K562 (cell line): ENCODE measurements at regions not wholly inside any gene's neighbourhood (a gene's known extent, or its start where the extent isn't known, plus 50 kb on each side); places are given as distances from the start of the nearest gene placed in this dataset.

Experiments
- ATAC-seq: fragments of 200-7000 bp; cut with Tn5 transposase; 3 replicates; pipeline ENCODE4 v1.9.1; 2020; ENCODE audit warnings: moderate library complexity
- BruUV-seq: library from RNA; stranded (reverse); fragments of 400-500 nt; replicated peaks from 2 replicates; lab custom pipeline; 2021; lab: Mats Ljungman, UMichigan
- CTCF ChIA-PET: fragments of 300-600 bp; formaldehyde crosslinking; extraction: SDS; loops from one replicate; lab custom pipeline; 2021; ENCODE audit warnings: low intra/inter-chr PET ratio; lab: Yijun Ruan, JAX
- POLR2A ChIA-PET: fragments of 300-600, 350-650 bp; sonication (Branson Sonifier 250); formaldehyde crosslinking; extraction: SDS; loops from one replicate; lab custom pipeline; 2021; ENCODE audit warnings: antibody characterized with exemption, inconsistent platforms; lab: Yijun Ruan, JAX
- DNase-seq, 4 experiments: peaks; one replicate each; pipeline versions ENCODE4 v3.0.0 to v3.0.0-alpha.2; 2011 to 2018; ENCODE audit warnings: low spot score in 3 of 4, mixed read lengths in 3 of 4; ENCODE audit errors: extremely low read depth in 1 of 4
- FAIRE-seq: peaks from 2 replicates; lab custom pipeline; 2011; peaks lifted over from hg19 to GRCh38; lab: Jason Lieb, UNC
- H2AFZ ChIP-seq: 2 replicates; pipeline ENCODE4 v1.6.0; 2011; ENCODE audit warnings: low read depth, low read length, control low read depth, inconsistent platforms
- H3K27ac ChIP-seq: fragments of 200-600 bp; 3 replicates; pipeline ENCODE4 v1.8.0; 2011; ENCODE audit warnings: low read depth, mild to moderate bottlenecking, control low read depth, inconsistent platforms, low read length, moderate library complexity, mixed read lengths; ENCODE audit errors: extremely low read depth
- H3K27me3 ChIP-seq, 2 experiments: fragments of 300-600 bp in 1 of 2; 2 replicates in 1 of 2; 3 replicates in 1 of 2; pipeline versions ENCODE4 v1.6.0 to v1.8.0; 2011; ENCODE audit warnings: inconsistent platforms in 2 of 2, low read length in 2 of 2, mild to moderate bottlenecking in 1 of 2, mixed read lengths in 1 of 2, moderate library complexity in 1 of 2; ENCODE audit not compliant: control insufficient read depth in 2 of 2, insufficient read depth in 2 of 2
- H3K36me3 ChIP-seq: fragments of 300-600 bp; 3 replicates; pipeline ENCODE4 v1.8.0; 2011; ENCODE audit warnings: mild to moderate bottlenecking, low read length, inconsistent platforms; ENCODE audit not compliant: control insufficient read depth, insufficient read depth
- H3K4me1 ChIP-seq, 2 experiments: fragments of 200-600 bp in 1 of 2; replicated peaks in 1 of 2; 2 replicates in 1 of 2; 3 replicates in 1 of 2; pipeline versions ENCODE4 v1.5.1 to v1.8.0; 2011; ENCODE audit warnings: inconsistent platforms in 2 of 2, low read length in 2 of 2, mild to moderate bottlenecking in 1 of 2, mixed read lengths in 1 of 2, moderate library complexity in 1 of 2; ENCODE audit not compliant: control insufficient read depth in 2 of 2, insufficient read depth in 2 of 2
- H3K4me2 ChIP-seq: 2 replicates; pipeline ENCODE4 v1.6.1; 2011; ENCODE audit warnings: low read length, control low read depth, inconsistent platforms, mixed read lengths; ENCODE audit not compliant: insufficient read depth
- H3K4me3 ChIP-seq: fragments of 200-600 bp; sonication (generic), shearing (Covaris generic); 2 replicates; pipeline ENCODE4 v1.5.1; 2016; ENCODE audit warnings: control low read depth, inconsistent platforms
- H3K79me2 ChIP-seq: fragments of 200-600 bp; 3 replicates; pipeline ENCODE4 v1.8.0; 2011; ENCODE audit warnings: low read length, inconsistent platforms; ENCODE audit not compliant: control insufficient read depth, insufficient read depth
- H3K9ac ChIP-seq, 2 experiments: 2 replicates each; pipeline versions ENCODE4 v1.6.0 to v1.6.1; 2011; ENCODE audit warnings: low read depth in 2 of 2, low read length in 2 of 2, control low read depth in 1 of 2, inconsistent platforms in 1 of 2, mild to moderate bottlenecking in 1 of 2, mixed read lengths in 1 of 2; ENCODE audit not compliant: insufficient read depth in 1 of 2
- H3K9me1 ChIP-seq: one replicate; pipeline ENCODE4 v1.6.0; 2011; ENCODE audit warnings: inconsistent platforms, mild to moderate bottlenecking, low read length, moderate library complexity; ENCODE audit not compliant: control insufficient read depth, insufficient read depth
- H3K9me3 ChIP-seq: replicated peaks from 2 replicates; pipeline ENCODE4 v1.5.1; 2011; ENCODE audit warnings: low read depth, low read length, inconsistent platforms; ENCODE audit not compliant: control insufficient read depth, insufficient read depth
- H4K20me1 ChIP-seq: replicated peaks from 2 replicates; pipeline ENCODE4 v1.6.1; 2011; ENCODE audit warnings: low read length, inconsistent platforms, mixed read lengths; ENCODE audit not compliant: control insufficient read depth, insufficient read depth
- BRD9 ChIP-seq: fragments of 450-650 bp; IDR thresholded peaks from 2 replicates; pipeline ENCODE4 v1.6.1; 2018; ENCODE audit warnings: low read depth; ENCODE audit not compliant: partially characterized antibody
- CHCHD3 ChIP-seq: fragments of 250-450 bp; sonication (Bioruptor Pico); IDR thresholded peaks from 2 replicates; pipeline ENCODE4 v2.1.2; 2022; ENCODE audit warnings: mild to moderate bottlenecking
- HMG20B ChIP-seq: fragments of 250-450 bp; sonication (Bioruptor Pico); IDR thresholded peaks from 2 replicates; pipeline ENCODE4 v1.5.0; 2021; ENCODE audit warnings: mild to moderate bottlenecking
- MTF1 ChIP-seq: fragments of 250-450 bp; sonication (Bioruptor Pico); IDR thresholded peaks from 2 replicates; pipeline ENCODE4 v1.9.0; 2021; ENCODE audit warnings: moderate library complexity, mild to moderate bottlenecking, inconsistent platforms, borderline replicate concordance
- MXD1 ChIP-seq: fragments of 250-450 bp; sonication (Bioruptor Pico); IDR thresholded peaks from 2 replicates; pipeline ENCODE4 v1.8.0; 2021; ENCODE audit warnings: borderline replicate concordance, mild to moderate bottlenecking, moderate library complexity; ENCODE audit not compliant: poor library complexity, severe bottlenecking
- NFATC3 ChIP-seq: fragments of 450-650 bp; IDR thresholded peaks from 2 replicates; pipeline ENCODE4 v1.6.1; 2017; ENCODE audit warnings: mild to moderate bottlenecking
- NR1H2 ChIP-seq: sonication (generic); formaldehyde crosslinking; IDR thresholded peaks from 2 replicates; pipeline ENCODE4 v1.4.0; 2020; ENCODE audit warnings: mild to moderate bottlenecking, missing genetic modification reagents
- PCBP1 ChIP-seq: fragments of 200-400 bp; formaldehyde crosslinking; IDR thresholded peaks from 2 replicates; pipeline ENCODE4 v1.6.1; 2018; ENCODE audit warnings: mild to moderate bottlenecking, low read depth, low read length; ENCODE audit not compliant: poor library complexity, severe bottlenecking
- POLR3A ChIP-seq: IDR thresholded peaks from 2 replicates; pipeline ENCODE4 v1.6.1; 2011; ENCODE audit warnings: borderline replicate concordance, mild to moderate bottlenecking, moderate library complexity; ENCODE audit not compliant: insufficient read length, insufficient read depth; ENCODE audit errors: extremely low read depth
- RREB1 ChIP-seq: fragments of 250-450 bp; sonication (Bioruptor Pico); IDR thresholded peaks from 2 replicates; pipeline ENCODE4 v1.4.0; 2020
- SIN3A ChIP-seq, 2 experiments: fragments of 150-350 bp in 1 of 2; IDR thresholded peaks; 2 replicates each; pipeline ENCODE4 v1.6.1; 2011 to 2016; ENCODE audit warnings: borderline replicate concordance in 2 of 2, low read depth in 2 of 2, low read length in 2 of 2, mild to moderate bottlenecking in 2 of 2, moderate library complexity in 2 of 2; ENCODE audit not compliant: control insufficient read depth in 1 of 2
- SOX6 ChIP-seq: fragments of 450-650 bp; IDR thresholded peaks from 2 replicates; pipeline ENCODE4 v1.6.1; 2014; ENCODE audit warnings: mild to moderate bottlenecking
- SPI1 ChIP-seq: IDR thresholded peaks from 2 replicates; pipeline ENCODE4 v1.6.1; 2011; ENCODE audit warnings: low read depth, low read length, control low read depth, borderline replicate concordance
- ZNF23 ChIP-seq: fragments of 250-450 bp; sonication (Bioruptor Pico); IDR thresholded peaks from 2 replicates; pipeline ENCODE4 v1.4.0; 2020; ENCODE audit warnings: mild to moderate bottlenecking
- ZNF274 ChIP-seq: IDR thresholded peaks from 2 replicates; pipeline ENCODE4 v1.6.1; 2011; ENCODE audit warnings: low read depth, mild to moderate bottlenecking, low read length, moderate library complexity, borderline replicate concordance
- WGBS: fragments of 100-300 bp; shearing (Covaris generic); methylation state at CpG from one replicate; pipeline ENCODE4 v1.1.6; 2016; ENCODE audit warnings: low coverage, mixed read lengths; ENCODE audit not compliant: insufficient coverage; ENCODE audit errors: missing lambda C conversion rate; 5-methylcytosine and 5-hydroxymethylcytosine counted together
- in situ Hi-C: fragments of 300-500 bp; cut with MboI; formaldehyde crosslinking; loops from 4 replicates; pipeline ENCODE4 v1.15.0; 2018; ENCODE audit warnings: inconsistent platforms, mixed read lengths
- intact Hi-C: fragments of 100-400 bp; cut with micrococcal nuclease; formaldehyde crosslinking; loops from 2 replicates; pipeline ENCODE4 v1.14.2; 2022

DNA sequence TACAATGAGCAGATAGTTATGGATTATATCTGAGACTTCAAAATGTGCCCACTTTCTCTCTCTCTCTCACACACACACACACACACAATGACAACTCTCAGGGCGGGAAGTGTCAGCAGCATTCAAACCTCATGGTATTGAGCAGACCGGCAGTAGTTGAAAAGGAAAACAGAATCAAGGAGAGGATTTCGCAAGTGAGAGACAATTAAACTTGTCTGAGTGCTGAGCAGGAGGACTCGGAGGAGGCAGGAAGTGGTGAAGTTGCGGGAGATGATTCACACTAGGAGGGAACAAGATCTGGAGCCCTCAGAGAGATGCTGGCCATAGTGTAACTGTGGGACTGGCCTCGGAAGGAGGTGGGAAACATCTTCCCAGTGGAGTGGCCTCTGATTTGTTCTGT lies 353.1 kb downstream of the EFNB2 start:
- no peak for FAIRE-seq
- no peak overlapping the region for H2AFZ ChIP-seq
- ChIA-PET CTCF (no interaction called here), POLR2A (no interaction called here)
- no peak overlapping the region for H3K4me3 ChIP-seq
- H3K4me1 ChIP-seq: no peaks in the 10 kb centered on the region
- no peaks in the 10 kb centered on the region for H3K36me3 ChIP-seq
- H3K4me2 ChIP-seq: no peak overlapping the region
- H3K79me2 ChIP-seq: no peaks in the 10 kb centered on the region
- no peaks in the 10 kb centered on the region for H3K9me3 ChIP-seq
- BruUV-seq: no TSS peak
- no peak for ATAC-seq
- intact Hi-C loops: no loop called here
- H3K27ac ChIP-seq: no peak overlapping the region
- TF ChIP-seq SOX6 (no peak), MXD1 (CRISPR knock-in tag) (no peak), NR1H2 (CRISPR knock-in tag) (no peak), NFATC3 (no peak), SIN3A (IDR thresholded peaks at IDR 0.05; ENCODE audit: borderline replicate concordance in 2 of 2, control insufficient read depth in 1 of 2, low read depth in 2 of 2, low read length in 2 of 2) (no peak), ZNF23 (CRISPR knock-in tag) (no peak), POLR3A (no peak), ZNF274 (no peak), BRD9 (no peak), SPI1 (no peak), RREB1 (CRISPR knock-in tag) (no peak), CHCHD3 (CRISPR knock-in tag) (no peak), HMG20B (CRISPR knock-in tag) (no peak), MTF1 (CRISPR knock-in tag) (no peak), PCBP1 (no peak)
- H4K20me1 ChIP-seq: no peaks in the 10 kb centered on the region
- no peaks in the 10 kb centered on the region for H3K27me3 ChIP-seq
- WGBS: 0% methylated on average over 3 of the region's 6 CpGs
- DNase-seq: no peak
- in situ Hi-C loops: no loop called here
- H3K9ac ChIP-seq: no peak overlapping the region
- H3K9me1 ChIP-seq: no peaks in the 10 kb centered on the region
